GM12801 (cell line): ENCODE measurements at regions not wholly inside any gene's neighbourhood (a gene's known extent, or its start where the extent isn't known, plus 50 kb on each side); places are given as distances from the start of the nearest gene placed in this dataset.

ENCODE experiments used
- CTCF ChIP-seq: IDR thresholded peaks from one replicate; pipeline ENCODE4 v1.5.1; 2011; ENCODE audit warnings: control low read depth; ENCODE audit not compliant: insufficient read length; ENCODE audit errors: extremely low read depth

- no peak for TF ChIP-seq CTCF
Observed at GRCh38 chr7:16944936-16945335, 63.2 kb upstream of the AGR3 start.

- TF ChIP-seq CTCF: no peak
Observed at GRCh38 chr7:16945372-16945771, 63.6 kb upstream of the AGR3 start.

GRCh38 chr7:16951483-16952080 lies 69.8 kb upstream of the AGR3 start:
- no peak for TF ChIP-seq CTCF

- TF ChIP-seq CTCF: no peak
Observed at GRCh38 chr7:16954321-16954720, 72.5 kb upstream of the AGR3 start.

- TF ChIP-seq CTCF: no peak
Observed at GRCh38 chr7:16958724-16959123, 76.9 kb upstream of the AGR3 start.

- TF ChIP-seq CTCF: no peak
Observed at GRCh38 chr7:16960337-16960965, 78.7 kb upstream of the AGR3 start.

- TF ChIP-seq CTCF: no peak
Observed at GRCh38 chr7:16961641-16962040, 79.9 kb upstream of the AGR3 start.
